Lower leg skin (tissue), 3 donors: ENCODE measurements at regions not wholly inside any gene's neighbourhood (a gene's known extent, or its start where the extent isn't known, plus 50 kb on each side); places are given as distances from the start of the nearest gene placed in this dataset.

Source experiments
- POLR2A ChIP-seq, 2 donors: fragments of 450-650 bp; IDR thresholded peaks; one replicate each; pipeline ENCODE4 v1.6.1; 2016 to 2017; ENCODE audit warnings: antibody characterized with exemption in 2 of 2, mild to moderate bottlenecking in 1 of 2, moderate library complexity in 1 of 2
- TF ChIP-seq, protein P1 (sequence below), 3 donors: fragments of 450-650 bp; IDR thresholded peaks; one replicate each; pipeline ENCODE4 v1.5.1; 2016; ENCODE audit warnings: antibody characterized with exemption in 3 of 3, mild to moderate bottlenecking in 3 of 3, moderate library complexity in 2 of 3

DNA sequence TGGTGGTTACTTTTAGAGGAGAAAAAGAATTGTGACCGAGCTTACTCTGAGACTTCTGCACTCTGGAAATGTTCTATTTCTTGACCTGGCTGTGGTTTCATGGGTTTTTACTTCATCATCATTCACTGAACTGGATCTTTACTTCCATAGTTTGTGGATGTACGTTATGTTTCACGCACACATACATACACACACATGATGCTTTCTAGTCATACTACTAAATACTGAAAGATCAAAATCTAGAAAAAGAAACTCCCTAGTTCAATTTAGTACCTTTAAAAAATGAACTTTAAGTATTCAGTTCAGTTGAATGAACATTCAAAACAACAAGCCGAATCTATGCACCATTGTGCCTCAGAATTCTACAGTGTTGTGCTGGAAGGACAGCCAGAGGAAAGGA, 65.0 kb downstream of the TEX35 start:
- TF ChIP-seq, protein P1, sequence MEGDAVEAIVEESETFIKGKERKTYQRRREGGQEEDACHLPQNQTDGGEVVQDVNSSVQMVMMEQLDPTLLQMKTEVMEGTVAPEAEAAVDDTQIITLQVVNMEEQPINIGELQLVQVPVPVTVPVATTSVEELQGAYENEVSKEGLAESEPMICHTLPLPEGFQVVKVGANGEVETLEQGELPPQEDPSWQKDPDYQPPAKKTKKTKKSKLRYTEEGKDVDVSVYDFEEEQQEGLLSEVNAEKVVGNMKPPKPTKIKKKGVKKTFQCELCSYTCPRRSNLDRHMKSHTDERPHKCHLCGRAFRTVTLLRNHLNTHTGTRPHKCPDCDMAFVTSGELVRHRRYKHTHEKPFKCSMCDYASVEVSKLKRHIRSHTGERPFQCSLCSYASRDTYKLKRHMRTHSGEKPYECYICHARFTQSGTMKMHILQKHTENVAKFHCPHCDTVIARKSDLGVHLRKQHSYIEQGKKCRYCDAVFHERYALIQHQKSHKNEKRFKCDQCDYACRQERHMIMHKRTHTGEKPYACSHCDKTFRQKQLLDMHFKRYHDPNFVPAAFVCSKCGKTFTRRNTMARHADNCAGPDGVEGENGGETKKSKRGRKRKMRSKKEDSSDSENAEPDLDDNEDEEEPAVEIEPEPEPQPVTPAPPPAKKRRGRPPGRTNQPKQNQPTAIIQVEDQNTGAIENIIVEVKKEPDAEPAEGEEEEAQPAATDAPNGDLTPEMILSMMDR (IDR thresholded peaks at IDR 0.05), result no peak
- no peak for TF ChIP-seq POLR2A (IDR thresholded peaks at IDR 0.05)
